ENCODE measurements at regions not wholly inside any gene's neighbourhood (a gene's known extent, or its start where the extent isn't known, plus 50 kb on each side); places are given as distances from the start of the nearest gene placed in this dataset.

- DNase-seq = no peak
- Histone ChIP-seq H3K4me3 (ENCODE audit: low read depth, low read length) (no peak overlapping the region), H3K27ac (no peak overlapping the region), H3K27me3 (replicated peaks) (no peaks in the 10 kb centered on the region), H3K36me3 (replicated peaks) (no peaks in the 10 kb centered on the region)
- TF ChIP-seq CTCF (IDR thresholded peaks at IDR 0.05; ENCODE audit: low read depth, low read length, missing control alignments) = no peak
- in situ Hi-C loops (cut with HindIII; ENCODE audit: low pct_ligation_motif_present, low sequenced_read_pairs) = no loop called here
These were observed 424.5 kb upstream of the SPRED2 start for GRCh38 chr2:65856928-65857327.

DNA sequence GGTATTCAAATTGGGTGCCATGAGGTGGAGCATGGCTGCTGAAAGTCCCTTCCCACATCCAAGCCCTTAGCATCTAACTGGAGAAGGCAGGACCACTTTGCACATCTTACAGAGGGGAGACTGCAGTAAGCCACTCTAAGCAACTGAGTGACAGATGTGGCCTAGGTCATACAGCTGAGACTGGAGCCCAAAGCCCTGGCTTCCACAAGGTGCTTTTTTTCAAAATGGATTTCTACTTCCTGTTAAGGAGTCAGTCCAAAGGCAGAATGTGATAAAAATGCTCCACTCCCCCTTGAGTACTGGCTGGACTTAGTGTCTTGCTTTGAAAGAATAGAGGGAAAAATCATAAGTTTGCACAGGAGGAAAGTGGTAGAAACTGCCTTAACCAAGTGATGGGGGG, 424.0 kb upstream of the SPRED2 start:
- TF ChIP-seq CTCF (IDR thresholded peaks at IDR 0.05; ENCODE audit: low read depth, low read length, missing control alignments) = no peak
- in situ Hi-C loops (cut with HindIII; ENCODE audit: low pct_ligation_motif_present, low sequenced_read_pairs) = no loop called here
- Histone ChIP-seq H3K36me3 (replicated peaks) (no peaks in the 10 kb centered on the region), H3K27me3 (replicated peaks) (no peaks in the 10 kb centered on the region), H3K27ac (no peak overlapping the region), H3K4me3 (ENCODE audit: low read depth, low read length) (no peak overlapping the region)
- DNase-seq = no peak

GRCh38 chr2:65850695-65851094, 418.3 kb upstream of the SPRED2 start:
- Histone ChIP-seq H3K4me3 (ENCODE audit: low read depth, low read length) (no peak overlapping the region), H3K27ac (no peak overlapping the region), H3K27me3 (replicated peaks) (no peaks in the 10 kb centered on the region), H3K36me3 (replicated peaks) (no peaks in the 10 kb centered on the region)
- TF ChIP-seq CTCF (IDR thresholded peaks at IDR 0.05; ENCODE audit: low read depth, low read length, missing control alignments) = no peak
- no peak for DNase-seq
- in situ Hi-C loops (cut with HindIII; ENCODE audit: low pct_ligation_motif_present, low sequenced_read_pairs) = no loop called here

GRCh38 chr2:65846989-65847678, 414.7 kb upstream of the SPRED2 start:
- Histone ChIP-seq H3K4me3 (ENCODE audit: low read depth, low read length) (no peak overlapping the region), H3K27ac (no peak overlapping the region), H3K27me3 (replicated peaks) (no peaks in the 10 kb centered on the region), H3K36me3 (replicated peaks) (no peaks in the 10 kb centered on the region)
- DNase-seq = no peak
- no peak for TF ChIP-seq CTCF (IDR thresholded peaks at IDR 0.05; ENCODE audit: low read depth, low read length, missing control alignments)
- in situ Hi-C loops (cut with HindIII; ENCODE audit: low pct_ligation_motif_present, low sequenced_read_pairs) = no loop called here

DNA sequence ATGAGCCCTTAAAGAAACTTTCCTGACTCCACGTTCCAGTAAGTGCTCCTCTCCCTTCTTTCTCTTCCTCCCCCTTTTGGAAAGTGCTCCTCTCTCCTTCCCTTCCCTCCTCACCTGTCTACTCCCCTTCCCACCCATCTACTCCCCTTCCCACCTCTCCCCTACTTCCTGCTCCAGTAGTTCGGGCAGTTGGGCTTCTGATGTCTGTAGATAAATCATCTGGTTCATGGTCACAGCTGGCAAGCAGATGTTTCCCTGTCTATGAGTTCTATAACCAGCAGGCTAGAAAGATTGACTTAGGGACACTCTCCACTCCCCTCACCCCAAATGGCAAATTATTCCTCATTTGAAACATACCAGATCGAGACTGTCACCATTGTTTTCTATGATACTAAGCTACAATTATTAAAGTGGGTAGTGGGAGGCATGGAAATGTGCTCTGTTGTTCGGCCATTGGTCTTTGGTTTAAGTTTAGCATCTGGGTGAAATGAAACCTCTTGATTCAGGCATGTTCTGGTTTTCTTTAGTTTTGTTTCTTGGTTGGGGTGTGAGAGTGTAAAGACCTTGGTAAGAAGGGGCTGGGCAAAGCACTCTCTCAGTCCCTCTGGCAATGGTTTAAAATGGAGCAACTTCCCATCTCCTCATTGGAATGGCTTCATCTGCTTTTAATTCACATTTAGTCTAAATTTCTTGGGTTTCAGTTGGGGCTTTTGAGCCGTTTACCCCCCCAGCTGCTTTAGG, 413.2 kb upstream of the SPRED2 start:
- in situ Hi-C loops (cut with HindIII; ENCODE audit: low pct_ligation_motif_present, low sequenced_read_pairs) = no loop called here

More for the DNA sequence above, 413.2 kb upstream of the SPRED2 start:
- Histone ChIP-seq H3K36me3 (replicated peaks) (no peaks in the 10 kb centered on the region), H3K27me3 (replicated peaks) (no peaks in the 10 kb centered on the region), H3K4me3 (ENCODE audit: low read depth, low read length) (no peak overlapping the region), H3K27ac (no peak overlapping the region)
- no peak for DNase-seq
- no peak for TF ChIP-seq CTCF (IDR thresholded peaks at IDR 0.05; ENCODE audit: low read depth, low read length, missing control alignments)
